Nephron progenitor cell (in vitro differentiated cells): ENCODE measurements at regions not wholly inside any gene's neighbourhood (a gene's known extent, or its start where the extent isn't known, plus 50 kb on each side); places are given as distances from the start of the nearest gene placed in this dataset.

ENCODE experiments used
- DNase-seq: peaks from one replicate; pipeline ENCODE4 v3.0.0; 2021
- H3K27ac Mint-ChIP-seq: 2 replicates; pipeline ENCODE4 v1.8.0; 2021; ENCODE audit warnings: mild to moderate bottlenecking, moderate library complexity, mixed read lengths
- H3K27me3 Mint-ChIP-seq: 2 replicates; pipeline ENCODE4 v1.8.0; 2021; ENCODE audit warnings: mild to moderate bottlenecking, low read depth, mixed read lengths; ENCODE audit not compliant: poor library complexity
- H3K36me3 Mint-ChIP-seq: 2 replicates; pipeline ENCODE4 v1.8.0; 2021; ENCODE audit warnings: low read depth, mixed read lengths
- H3K4me1 Mint-ChIP-seq: 2 replicates; pipeline ENCODE4 v1.8.0; 2021; ENCODE audit warnings: mixed read lengths
- H3K4me3 Mint-ChIP-seq: 2 replicates; pipeline ENCODE4 v1.8.0; 2021; ENCODE audit warnings: mild to moderate bottlenecking, moderate library complexity, mixed read lengths
- H3K9me3 Mint-ChIP-seq: 2 replicates; pipeline ENCODE4 v1.8.0; 2021; ENCODE audit warnings: mild to moderate bottlenecking, moderate library complexity, mixed read lengths
- TF ChIP-seq, protein P1 (sequence below): fragments of 200-600 bp; sonication (generic); IDR thresholded peaks from 2 replicates; pipeline ENCODE4 v1.5.0; 2021; ENCODE audit warnings: antibody characterized with exemption

DNA sequence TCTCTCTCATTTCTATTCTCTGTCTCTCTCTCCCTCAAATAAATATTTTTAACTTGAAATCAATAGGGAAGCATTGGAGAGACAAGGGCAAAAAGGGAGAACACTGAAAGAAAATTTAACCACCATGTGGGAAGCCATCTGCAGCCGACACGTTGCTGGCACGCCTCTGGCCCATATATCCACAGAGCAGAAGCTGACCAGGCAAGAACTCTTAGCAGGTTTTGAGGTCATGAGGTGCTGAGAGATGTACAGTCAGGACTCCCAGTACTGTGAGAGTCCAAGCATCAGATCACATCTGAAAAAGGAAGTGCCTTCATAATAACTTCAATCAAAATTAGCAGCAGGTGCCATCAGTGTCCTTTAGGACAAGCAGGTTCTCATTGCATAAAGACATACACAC is 156.6 kb downstream of the AKAIN1 start:
- no peak for DNase-seq
- no peak overlapping the region for H3K4me3 Mint-ChIP-seq
- H3K27ac Mint-ChIP-seq: no peak overlapping the region
- peaks cover 4% of the 10 kb centered on the region for H3K27me3 Mint-ChIP-seq
- peaks cover 13% of the 10 kb centered on the region for H3K9me3 Mint-ChIP-seq
- H3K4me1 Mint-ChIP-seq: no peaks in the 10 kb centered on the region
- TF ChIP-seq, protein P1, sequence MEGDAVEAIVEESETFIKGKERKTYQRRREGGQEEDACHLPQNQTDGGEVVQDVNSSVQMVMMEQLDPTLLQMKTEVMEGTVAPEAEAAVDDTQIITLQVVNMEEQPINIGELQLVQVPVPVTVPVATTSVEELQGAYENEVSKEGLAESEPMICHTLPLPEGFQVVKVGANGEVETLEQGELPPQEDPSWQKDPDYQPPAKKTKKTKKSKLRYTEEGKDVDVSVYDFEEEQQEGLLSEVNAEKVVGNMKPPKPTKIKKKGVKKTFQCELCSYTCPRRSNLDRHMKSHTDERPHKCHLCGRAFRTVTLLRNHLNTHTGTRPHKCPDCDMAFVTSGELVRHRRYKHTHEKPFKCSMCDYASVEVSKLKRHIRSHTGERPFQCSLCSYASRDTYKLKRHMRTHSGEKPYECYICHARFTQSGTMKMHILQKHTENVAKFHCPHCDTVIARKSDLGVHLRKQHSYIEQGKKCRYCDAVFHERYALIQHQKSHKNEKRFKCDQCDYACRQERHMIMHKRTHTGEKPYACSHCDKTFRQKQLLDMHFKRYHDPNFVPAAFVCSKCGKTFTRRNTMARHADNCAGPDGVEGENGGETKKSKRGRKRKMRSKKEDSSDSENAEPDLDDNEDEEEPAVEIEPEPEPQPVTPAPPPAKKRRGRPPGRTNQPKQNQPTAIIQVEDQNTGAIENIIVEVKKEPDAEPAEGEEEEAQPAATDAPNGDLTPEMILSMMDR: no peak
- H3K36me3 Mint-ChIP-seq: peaks cover 4% of the 10 kb centered on the region

DNA sequence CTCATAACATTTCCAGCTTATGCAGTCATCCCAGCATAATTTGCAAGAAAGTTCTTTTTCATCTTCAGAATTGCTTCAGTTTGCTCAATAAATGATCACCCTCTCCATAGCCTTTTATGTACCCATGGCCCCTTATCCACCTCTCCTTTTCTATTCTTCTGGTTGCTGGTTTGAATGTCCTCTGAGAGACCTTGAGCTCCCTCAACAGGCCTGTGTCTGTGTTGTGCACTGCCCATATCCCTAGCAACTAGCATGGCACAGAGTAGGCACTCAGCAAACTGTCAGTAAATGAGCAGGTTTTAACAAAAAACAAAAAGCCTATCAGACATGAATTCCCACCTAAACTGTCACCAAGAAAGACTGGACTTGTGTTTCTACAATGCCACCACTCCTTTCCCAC is 160.5 kb downstream of the AKAIN1 start:
- peaks cover 4% of the 10 kb centered on the region for H3K36me3 Mint-ChIP-seq
- H3K4me1 Mint-ChIP-seq: no peaks in the 10 kb centered on the region
- no peak overlapping the region for H3K4me3 Mint-ChIP-seq
- TF ChIP-seq, protein P1: no peak
- H3K9me3 Mint-ChIP-seq: peaks cover 44% of the 10 kb centered on the region
- no peak overlapping the region for H3K27ac Mint-ChIP-seq
- H3K27me3 Mint-ChIP-seq: peaks cover 4% of the 10 kb centered on the region
- DNase-seq: no peak

DNA sequence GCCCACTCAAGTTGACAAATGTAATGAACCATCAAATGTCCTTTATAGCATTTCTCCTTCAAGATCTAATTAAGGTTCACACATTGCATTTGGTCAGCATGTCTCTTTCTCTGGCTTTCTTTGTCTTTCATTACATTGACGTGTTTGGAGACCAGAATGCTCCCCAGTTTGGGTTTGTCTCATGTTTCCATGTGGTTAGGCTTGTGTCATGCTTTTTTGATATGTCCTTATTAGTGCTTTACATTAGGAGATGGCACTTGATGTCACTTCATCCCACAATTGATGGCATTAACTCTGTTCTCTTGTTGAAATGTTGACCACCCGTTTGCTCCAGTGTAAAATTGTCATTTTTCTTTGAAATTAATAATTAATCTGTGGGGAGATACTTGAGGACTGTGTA is 165.8 kb downstream of the AKAIN1 start:
- no peak for DNase-seq
- H3K27ac Mint-ChIP-seq: no peak overlapping the region
- H3K4me1 Mint-ChIP-seq: peaks cover 6% of the 10 kb centered on the region
- peaks cover 44% of the 10 kb centered on the region for H3K9me3 Mint-ChIP-seq
- TF ChIP-seq, protein P1: no peak
- H3K36me3 Mint-ChIP-seq: peaks cover 4% of the 10 kb centered on the region
- no peaks in the 10 kb centered on the region for H3K27me3 Mint-ChIP-seq
- H3K4me3 Mint-ChIP-seq: no peak overlapping the region

DNA sequence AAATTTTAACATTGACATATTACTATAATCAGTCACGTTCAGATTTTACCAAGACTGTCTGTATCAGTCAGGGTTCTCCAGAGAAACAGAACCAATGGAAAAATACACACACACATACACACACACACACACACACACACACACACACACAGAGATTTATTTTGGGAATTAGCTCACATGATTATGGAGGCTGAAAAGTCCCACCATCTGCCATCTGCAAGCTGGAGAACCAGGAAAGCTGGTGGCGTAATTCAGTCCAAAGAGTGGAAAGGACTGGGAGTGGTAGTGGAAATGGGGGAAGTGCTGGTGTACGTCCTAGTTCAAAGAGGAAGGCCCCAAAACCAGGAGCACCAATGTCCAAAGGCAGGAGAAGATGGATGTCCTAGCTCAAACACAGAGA is 166.4 kb downstream of the AKAIN1 start:
- Mint-ChIP-seq H3K9me3 (peaks cover 38% of the 10 kb centered on the region), H3K27ac (no peak overlapping the region), H3K4me1 (peaks cover 6% of the 10 kb centered on the region), H3K4me3 (no peak overlapping the region), H3K27me3 (no peaks in the 10 kb centered on the region), H3K36me3 (no peaks in the 10 kb centered on the region)
- TF ChIP-seq, protein P1: no peak
- no peak for DNase-seq

DNA sequence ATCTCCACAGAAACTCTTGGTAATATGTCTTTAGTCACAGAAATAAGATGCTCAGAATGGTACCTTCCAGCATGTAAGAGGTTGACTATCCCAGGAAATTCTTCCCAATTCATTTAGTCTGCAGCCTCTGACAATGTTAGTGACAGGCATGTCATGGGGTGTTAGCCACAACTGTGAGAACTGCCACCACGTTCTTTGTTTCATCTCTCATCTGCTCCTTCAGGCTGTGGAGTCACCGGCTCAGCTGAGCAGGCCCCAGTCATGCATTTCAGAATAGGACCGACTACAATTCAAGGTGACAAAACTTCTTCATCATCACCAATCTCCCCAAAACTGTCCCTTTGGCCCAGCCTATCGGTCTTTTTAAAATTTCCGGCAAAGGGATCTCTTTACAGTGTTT is 167.5 kb downstream of the AKAIN1 start:
- no peak for DNase-seq
- TF ChIP-seq, protein P1: no peak
- Mint-ChIP-seq H3K4me3 (no peak overlapping the region), H3K27ac (no peak overlapping the region), H3K36me3 (no peaks in the 10 kb centered on the region), H3K9me3 (peaks cover 31% of the 10 kb centered on the region), H3K27me3 (no peaks in the 10 kb centered on the region), H3K4me1 (peaks cover 6% of the 10 kb centered on the region)

DNA sequence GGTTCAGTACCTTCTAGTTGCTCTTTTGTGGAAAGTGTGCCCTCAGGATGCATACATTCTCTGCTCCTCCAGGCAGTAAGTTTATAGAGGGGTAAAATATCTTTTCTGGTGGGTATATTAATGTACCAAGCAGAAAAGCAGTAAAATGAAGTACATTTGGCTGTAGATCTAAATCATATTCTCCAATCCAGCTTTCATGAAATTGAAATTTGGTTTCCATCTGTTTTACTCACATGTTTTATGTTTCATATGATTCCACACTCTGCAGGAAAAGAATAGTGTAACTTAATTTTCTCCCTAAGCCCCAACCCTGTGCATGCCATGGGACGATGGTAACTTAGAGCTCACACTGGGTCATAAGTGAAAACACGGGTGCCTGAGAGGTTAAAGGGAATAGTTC is 172.3 kb downstream of the AKAIN1 start:
- peaks cover 6% of the 10 kb centered on the region for H3K9me3 Mint-ChIP-seq
- H3K27ac Mint-ChIP-seq: no peak overlapping the region
- no peak overlapping the region for H3K4me3 Mint-ChIP-seq
- no peaks in the 10 kb centered on the region for H3K36me3 Mint-ChIP-seq
- H3K27me3 Mint-ChIP-seq: no peaks in the 10 kb centered on the region
- TF ChIP-seq, protein P1: no peak
- DNase-seq: no peak
- H3K4me1 Mint-ChIP-seq: peaks cover 10% of the 10 kb centered on the region
